NCI-H2081 treated with DMSO at 0.1 percent for 48 hours (cell line): ENCODE measurements at regions not wholly inside any gene's neighbourhood (a gene's known extent, or its start where the extent isn't known, plus 50 kb on each side); places are given as distances from the start of the nearest gene placed in this dataset.

Experiments used
- DNase-seq: peaks from one replicate; lab custom pipeline; 2025; lab: John Stamatoyannopoulos, UW

- DNase-seq = no peak
Measured at GRCh38 chr2:12495247-12495868, 221.4 kb upstream of the TRIB2 start.

GRCh38 chr2:12498286-12498685 is 218.4 kb upstream of the TRIB2 start:
- DNase-seq = no peak

- no peak for DNase-seq
Measured at GRCh38 chr2:12498704-12499103, 218.0 kb upstream of the TRIB2 start.

GRCh38 chr2:12500899-12501298 is 215.8 kb upstream of the TRIB2 start:
- no peak for DNase-seq

- no peak for DNase-seq
Measured at GRCh38 chr2:12501469-12502158, 215.1 kb upstream of the TRIB2 start.

- DNase-seq = no peak
Measured at GRCh38 chr2:12502759-12503158, 214.0 kb upstream of the TRIB2 start.

GRCh38 chr2:12504443-12504842 is 212.3 kb upstream of the TRIB2 start:
- DNase-seq = no peak

- DNase-seq = no peak
Measured at GRCh38 chr2:12506846-12507245, 209.9 kb upstream of the TRIB2 start.

- no peak for DNase-seq
Measured at GRCh38 chr2:12507295-12507694, 209.4 kb upstream of the TRIB2 start.

GRCh38 chr2:12510070-12510469 is 206.7 kb upstream of the TRIB2 start:
- no peak for DNase-seq

GRCh38 chr2:12513339-12513738 is 203.4 kb upstream of the TRIB2 start:
- no peak for DNase-seq

GRCh38 chr2:12514168-12514567 is 202.6 kb upstream of the TRIB2 start:
- no peak for DNase-seq

GRCh38 chr2:12514631-12515437 is 201.9 kb upstream of the TRIB2 start:
- no peak for DNase-seq

GRCh38 chr2:12515871-12516270 is 200.9 kb upstream of the TRIB2 start:
- DNase-seq = no peak

GRCh38 chr2:12533337-12534005 is 183.3 kb upstream of the TRIB2 start:
- no peak for DNase-seq

- DNase-seq = no peak
Measured at GRCh38 chr2:12534646-12535263, 182.0 kb upstream of the TRIB2 start.

GRCh38 chr2:12536976-12537375 is 179.8 kb upstream of the TRIB2 start:
- DNase-seq = no peak

GRCh38 chr2:12538138-12538694 is 178.5 kb upstream of the TRIB2 start:
- DNase-seq = no peak

GRCh38 chr2:12539336-12539735 is 177.4 kb upstream of the TRIB2 start:
- no peak for DNase-seq

GRCh38 chr2:12539776-12540562 is 176.8 kb upstream of the TRIB2 start:
- DNase-seq = no peak
